ENCODE measurements at regions not wholly inside any gene's neighbourhood (a gene's known extent, or its start where the extent isn't known, plus 50 kb on each side); places are given as distances from the start of the nearest gene placed in this dataset.

DNA sequence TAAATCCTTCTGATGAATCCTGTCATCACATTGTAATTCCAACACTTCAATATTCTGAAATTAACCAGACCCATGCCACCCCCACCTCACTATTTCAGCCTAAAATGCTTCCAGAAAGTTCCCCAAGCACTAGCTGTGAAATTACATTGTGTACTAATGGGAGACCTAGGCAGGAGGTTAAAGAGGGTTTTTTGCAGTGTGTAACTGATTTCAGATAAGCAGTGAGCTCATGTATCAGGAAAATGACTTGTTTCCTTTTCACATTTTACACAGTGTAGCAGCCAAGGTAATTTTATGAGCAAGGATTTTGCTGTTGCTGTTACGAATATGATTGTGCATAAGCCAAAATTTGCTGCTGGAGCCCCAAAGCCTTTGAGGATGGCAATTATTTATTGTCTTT is 129.0 kb downstream of the INHBA start:
- TF ChIP-seq, protein P1, sequence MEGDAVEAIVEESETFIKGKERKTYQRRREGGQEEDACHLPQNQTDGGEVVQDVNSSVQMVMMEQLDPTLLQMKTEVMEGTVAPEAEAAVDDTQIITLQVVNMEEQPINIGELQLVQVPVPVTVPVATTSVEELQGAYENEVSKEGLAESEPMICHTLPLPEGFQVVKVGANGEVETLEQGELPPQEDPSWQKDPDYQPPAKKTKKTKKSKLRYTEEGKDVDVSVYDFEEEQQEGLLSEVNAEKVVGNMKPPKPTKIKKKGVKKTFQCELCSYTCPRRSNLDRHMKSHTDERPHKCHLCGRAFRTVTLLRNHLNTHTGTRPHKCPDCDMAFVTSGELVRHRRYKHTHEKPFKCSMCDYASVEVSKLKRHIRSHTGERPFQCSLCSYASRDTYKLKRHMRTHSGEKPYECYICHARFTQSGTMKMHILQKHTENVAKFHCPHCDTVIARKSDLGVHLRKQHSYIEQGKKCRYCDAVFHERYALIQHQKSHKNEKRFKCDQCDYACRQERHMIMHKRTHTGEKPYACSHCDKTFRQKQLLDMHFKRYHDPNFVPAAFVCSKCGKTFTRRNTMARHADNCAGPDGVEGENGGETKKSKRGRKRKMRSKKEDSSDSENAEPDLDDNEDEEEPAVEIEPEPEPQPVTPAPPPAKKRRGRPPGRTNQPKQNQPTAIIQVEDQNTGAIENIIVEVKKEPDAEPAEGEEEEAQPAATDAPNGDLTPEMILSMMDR (IDR thresholded peaks at IDR 0.05) = no peak
- TF ChIP-seq POLR2A (IDR thresholded peaks at IDR 0.05) (no peak), POLR2AphosphoS5 (IDR thresholded peaks at IDR 0.05) (no peak), EP300 (IDR thresholded peaks at IDR 0.05) (no peak)
- H3K27ac ChIP-seq = no peak overlapping the region
- 78% methylated on average over 1 of the region's 1 CpG; no CpG with 5 or more reads in 1 of the 2 donors for WGBS, 2 donors (ENCODE audit: low coverage in 1 of 2)
- ATAC-seq = no peak
- no peaks in the 10 kb centered on the region for H3K4me1 ChIP-seq
- no peaks in the 10 kb centered on the region for H3K27me3 ChIP-seq
- H3K9me3 ChIP-seq = no peaks in the 10 kb centered on the region
- H3K4me3 ChIP-seq = no peak overlapping the region
- no peaks in the 10 kb centered on the region for H3K36me3 ChIP-seq

DNA sequence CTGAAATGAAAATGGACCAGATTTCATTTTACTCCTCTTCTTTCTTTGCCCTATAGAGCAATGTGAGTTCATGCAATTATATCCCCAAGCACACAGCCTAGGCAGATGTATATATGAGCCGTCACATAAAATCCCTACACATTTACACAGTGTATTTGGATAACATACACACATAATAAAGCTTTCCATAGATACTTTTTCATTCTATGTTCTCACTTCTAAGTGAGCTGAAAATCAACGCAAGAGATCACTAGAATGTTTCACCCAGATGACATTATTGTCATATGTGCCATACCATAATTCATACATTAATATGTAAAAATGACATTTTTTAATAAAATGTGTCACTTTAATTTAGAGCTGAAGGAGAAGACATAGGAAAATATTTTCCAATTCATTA is 129.4 kb downstream of the INHBA start:
- 93 to 100% methylated on average over 2 of the region's 2 CpGs for WGBS, 2 donors (ENCODE audit: low coverage in 1 of 2)
- Histone ChIP-seq H3K4me1 (no peaks in the 10 kb centered on the region), H3K27ac (no peak overlapping the region), H3K27me3 (no peaks in the 10 kb centered on the region), H3K9me3 (no peaks in the 10 kb centered on the region), H3K4me3 (no peak overlapping the region), H3K36me3 (no peaks in the 10 kb centered on the region)
- ATAC-seq = no peak
- TF ChIP-seq, protein P1 (IDR thresholded peaks at IDR 0.05) = no peak
- TF ChIP-seq POLR2A (IDR thresholded peaks at IDR 0.05) = no peak
- no peak for TF ChIP-seq EP300 (IDR thresholded peaks at IDR 0.05)
- no peak for TF ChIP-seq POLR2AphosphoS5 (IDR thresholded peaks at IDR 0.05)

DNA sequence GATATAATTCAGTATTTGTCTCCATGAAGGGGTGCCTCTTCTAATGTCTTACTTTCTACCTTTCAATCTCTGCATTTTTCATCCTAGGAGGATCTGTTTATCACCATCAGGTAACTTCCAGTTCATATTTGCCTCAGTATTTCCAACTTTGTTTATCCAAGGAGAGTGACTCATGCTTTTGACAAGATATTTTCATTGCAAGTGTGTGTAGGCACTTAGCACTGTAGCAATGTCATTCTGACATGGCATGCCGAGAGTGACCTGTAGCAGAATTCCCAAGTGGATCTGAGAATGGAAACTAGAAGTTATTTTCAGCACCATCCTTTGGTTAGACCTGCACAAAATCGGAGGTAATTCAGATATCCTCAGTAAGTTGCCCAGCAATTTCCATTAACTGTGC is 129.9 kb downstream of the INHBA start:
- no peak for ATAC-seq
- TF ChIP-seq, protein P1 (IDR thresholded peaks at IDR 0.05) = no peak
- TF ChIP-seq POLR2AphosphoS5 (IDR thresholded peaks at IDR 0.05) (no peak), EP300 (IDR thresholded peaks at IDR 0.05) (no peak), POLR2A (IDR thresholded peaks at IDR 0.05) (no peak)
- H3K9me3 ChIP-seq = no peaks in the 10 kb centered on the region
- 52 to 56% methylated on average over 2 of the region's 2 CpGs for WGBS, 2 donors (ENCODE audit: low coverage in 1 of 2)
- H3K27ac ChIP-seq = no peak overlapping the region
- no peaks in the 10 kb centered on the region for H3K27me3 ChIP-seq
- no peaks in the 10 kb centered on the region for H3K4me1 ChIP-seq
- H3K36me3 ChIP-seq = no peaks in the 10 kb centered on the region
- no peak overlapping the region for H3K4me3 ChIP-seq

DNA sequence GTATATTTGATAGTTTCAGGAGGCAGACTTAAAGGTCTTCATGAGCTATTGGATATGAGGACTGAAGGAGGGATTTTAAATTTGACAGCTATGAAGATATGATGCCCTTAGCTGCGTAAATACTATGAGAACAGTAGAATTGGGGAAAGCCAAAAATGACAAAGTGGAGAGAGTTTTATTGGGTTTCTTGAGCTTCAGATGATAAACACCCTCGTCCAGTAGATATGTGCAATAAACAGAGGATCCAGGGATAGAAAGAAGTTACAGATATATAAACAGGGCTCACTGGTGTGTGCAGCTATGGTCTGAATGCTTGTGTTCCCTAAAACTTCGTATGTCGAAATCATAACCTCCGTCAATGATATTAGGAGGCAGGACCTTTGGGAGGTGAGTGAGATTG is 131.3 kb downstream of the INHBA start:
- Histone ChIP-seq H3K27ac (no peak overlapping the region), H3K4me1 (no peaks in the 10 kb centered on the region), H3K4me3 (no peak overlapping the region), H3K36me3 (no peaks in the 10 kb centered on the region), H3K27me3 (no peaks in the 10 kb centered on the region), H3K9me3 (no peaks in the 10 kb centered on the region)
- ATAC-seq = no peak
- TF ChIP-seq POLR2AphosphoS5 (IDR thresholded peaks at IDR 0.05) (no peak), EP300 (IDR thresholded peaks at IDR 0.05) (no peak), POLR2A (IDR thresholded peaks at IDR 0.05) (no peak)
- TF ChIP-seq, protein P1 (IDR thresholded peaks at IDR 0.05) = no peak
- 94 to 100% methylated on average over 4 to 5 of the region's 5 CpGs for WGBS, 2 donors (ENCODE audit: low coverage in 1 of 2)

DNA sequence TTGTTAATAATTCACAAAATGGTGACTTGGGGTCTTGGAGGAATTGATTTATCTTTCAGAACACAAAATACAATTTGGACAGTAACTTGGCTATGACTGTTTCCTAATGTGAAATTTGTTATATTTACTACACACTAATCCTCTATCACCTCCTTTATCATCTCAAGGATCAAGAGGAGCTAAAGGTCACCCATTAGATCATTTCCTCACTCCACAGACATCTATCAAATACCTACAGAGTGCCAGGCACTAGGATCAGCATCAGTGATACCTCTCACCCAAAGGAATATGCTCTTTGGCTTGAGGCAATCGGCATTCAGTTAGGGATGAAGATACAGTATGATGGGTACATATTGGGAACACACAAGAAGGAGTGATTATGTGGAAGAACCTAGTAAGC is 132.1 kb downstream of the INHBA start:
- H3K27me3 ChIP-seq = no peaks in the 10 kb centered on the region
- no peak for ATAC-seq
- WGBS, 2 donors (ENCODE audit: low coverage in 1 of 2) = 83 to 100% methylated on average over 1 of the region's 1 CpG

More for the DNA sequence above, 132.1 kb downstream of the INHBA start:
- no peaks in the 10 kb centered on the region for H3K4me1 ChIP-seq
- TF ChIP-seq POLR2A (IDR thresholded peaks at IDR 0.05) = no peak
- TF ChIP-seq, protein P1 (IDR thresholded peaks at IDR 0.05) = no peak
- no peak for TF ChIP-seq EP300 (IDR thresholded peaks at IDR 0.05)
- TF ChIP-seq POLR2AphosphoS5 (IDR thresholded peaks at IDR 0.05) = no peak
- H3K4me3 ChIP-seq = no peak overlapping the region
- H3K27ac ChIP-seq = no peak overlapping the region
- H3K9me3 ChIP-seq = no peaks in the 10 kb centered on the region
- no peaks in the 10 kb centered on the region for H3K36me3 ChIP-seq
